Testis (tissue), 2 donors: ENCODE measurements at regions not wholly inside any gene's neighbourhood (a gene's known extent, or its start where the extent isn't known, plus 50 kb on each side); places are given as distances from the start of the nearest gene placed in this dataset.

Source experiments
- CTCF ChIP-seq, 3 experiments: fragments of 450-650 bp in 2 of 3; fragments of 200-600 bp in 1 of 3; sonication (generic) in 1 of 3; IDR thresholded peaks; one replicate each; pipeline ENCODE4 v1.5.1; 2016 to 2019; ENCODE audit warnings: antibody characterized with exemption in 3 of 3, mild to moderate bottlenecking in 2 of 3, moderate library complexity in 1 of 3
- POLR2A ChIP-seq: fragments of 450-650 bp; IDR thresholded peaks from one replicate; pipeline ENCODE4 v1.6.1; 2017; ENCODE audit warnings: antibody characterized with exemption, mild to moderate bottlenecking, moderate library complexity

DNA sequence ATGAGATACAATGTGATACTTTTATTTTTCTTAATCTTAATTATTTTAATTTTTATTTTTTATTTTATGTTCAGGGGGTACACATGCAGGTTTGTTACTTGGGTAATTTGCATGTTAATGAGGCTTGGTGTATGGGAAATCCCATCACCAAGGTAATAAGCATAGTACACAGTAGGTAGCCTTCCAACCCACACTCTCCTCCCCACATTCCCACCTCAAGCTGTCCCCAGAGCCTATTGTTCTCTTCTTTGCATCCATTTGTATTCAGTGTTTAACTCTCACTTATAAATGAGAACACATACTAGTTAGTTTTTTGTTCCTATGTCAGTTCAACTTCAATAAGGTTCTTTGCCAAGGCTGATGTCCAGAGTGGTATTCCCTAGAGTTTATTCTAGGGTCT, 1375.4 kb downstream of the NSUN3 start:
- no peak for TF ChIP-seq CTCF (IDR thresholded peaks at IDR 0.05)
- no peak for TF ChIP-seq POLR2A
